Endothelial cell of umbilical vein (primary cell): ENCODE measurements at regions not wholly inside any gene's neighbourhood (a gene's known extent, or its start where the extent isn't known, plus 50 kb on each side); places are given as distances from the start of the nearest gene placed in this dataset.

Experiments used
- BruUV-seq: library from RNA; stranded (reverse); fragments of 400-500 nt; replicated peaks from 2 replicates; lab custom pipeline; 2021; lab: Mats Ljungman, UMichigan
- CTCF ChIA-PET: fragments of 300-600, 350-600 bp; sonication (Branson Sonifier 250); formaldehyde crosslinking; loops from one replicate; lab custom pipeline; 2021; ENCODE audit warnings: antibody characterized with exemption, inconsistent platforms; lab: Charles Lee
- POLR2A ChIA-PET: fragments of 300-600, 350-600 bp; sonication (Branson Sonifier 250); formaldehyde crosslinking; loops from one replicate; lab custom pipeline; 2021; ENCODE audit warnings: antibody characterized with exemption, inconsistent platforms; lab: Charles Lee
- DNase-seq: peaks from one replicate; pipeline ENCODE4 v3.0.0-alpha.2; 2011; ENCODE audit warnings: low read depth, low spot score
- FAIRE-seq: peaks from 2 replicates; lab custom pipeline; 2011; peaks lifted over from hg19 to GRCh38; lab: Jason Lieb, UNC
- H2AFZ ChIP-seq: 2 replicates; pipeline ENCODE4 v1.6.0; 2012; ENCODE audit warnings: low read depth, low read length, control low read depth, inconsistent platforms
- H3K27ac ChIP-seq: 2 replicates; pipeline ENCODE4 v1.5.1; 2011; ENCODE audit warnings: low read depth, mild to moderate bottlenecking, control low read depth, low read length, moderate library complexity; ENCODE audit not compliant: insufficient read depth
- H3K27me3 ChIP-seq, 2 experiments: 2 replicates each; pipeline versions ENCODE4 v1.6.0 to v1.6.1; 2011; ENCODE audit warnings: low read length in 2 of 2, mixed read lengths in 1 of 2; ENCODE audit not compliant: control insufficient read depth in 2 of 2, insufficient read depth in 2 of 2
- H3K36me3 ChIP-seq, 2 experiments: 2 replicates in 1 of 2; 3 replicates in 1 of 2; pipeline ENCODE4 v1.5.1; 2011; ENCODE audit warnings: low read length in 2 of 2, mild to moderate bottlenecking in 1 of 2, moderate library complexity in 1 of 2; ENCODE audit not compliant: control insufficient read depth in 2 of 2, insufficient read depth in 2 of 2; ENCODE audit errors: extremely low read depth in 1 of 2
- H3K4me1 ChIP-seq: 3 replicates; pipeline ENCODE4 v1.5.1; 2011; ENCODE audit warnings: mild to moderate bottlenecking, low read length; ENCODE audit not compliant: control insufficient read depth, insufficient read depth; ENCODE audit errors: extremely low read depth
- H3K4me2 ChIP-seq: 2 replicates; pipeline ENCODE4 v1.6.1; 2011; ENCODE audit warnings: low read length, control low read depth, mixed read lengths; ENCODE audit not compliant: insufficient read depth
- H3K4me3 ChIP-seq, 3 experiments: fragments of 200-600 bp in 1 of 3; sonication (generic), shearing (Covaris generic) in 1 of 3; replicated peaks in 1 of 3; 2 replicates each; pipeline ENCODE4 v1.5.1; 2011 to 2016; ENCODE audit warnings: control low read depth in 3 of 3, low read length in 3 of 3, mild to moderate bottlenecking in 2 of 3, inconsistent platforms in 1 of 3, low read depth in 1 of 3, moderate library complexity in 1 of 3; ENCODE audit not compliant: insufficient read depth in 1 of 3
- H3K79me2 ChIP-seq: 2 replicates; pipeline ENCODE4 v1.6.0; 2012; ENCODE audit warnings: low read length, inconsistent platforms; ENCODE audit not compliant: control insufficient read depth, insufficient read depth
- H3K9ac ChIP-seq: replicated peaks from 2 replicates; pipeline ENCODE3; 2011; ENCODE audit warnings: low read length, control low read depth; ENCODE audit not compliant: insufficient read depth; ENCODE audit errors: extremely low read depth
- H3K9me1 ChIP-seq: replicated peaks from 3 replicates; pipeline ENCODE4 v1.6.0; 2011; ENCODE audit warnings: mild to moderate bottlenecking, low read length; ENCODE audit not compliant: control insufficient read depth, insufficient read depth; ENCODE audit errors: extremely low read depth
- H3K9me3 ChIP-seq: replicated peaks from 2 replicates; pipeline ENCODE4 v1.5.1; 2012; ENCODE audit warnings: low read length, inconsistent platforms; ENCODE audit not compliant: control insufficient read depth, insufficient read depth
- H4K20me1 ChIP-seq: replicated peaks from 2 replicates; pipeline ENCODE3; 2011; ENCODE audit warnings: mild to moderate bottlenecking, low read length; ENCODE audit not compliant: control insufficient read depth, insufficient read depth; ENCODE audit errors: extremely low read depth
- CTCF ChIP-seq, 2 donors: IDR thresholded peaks; 1 replicate in 1 of 2; 2 replicates in 1 of 2; pipeline ENCODE4 v1.5.1; 2011; ENCODE audit warnings: low read length in 2 of 2, mild to moderate bottlenecking in 2 of 2, moderate library complexity in 2 of 2, control low read depth in 1 of 2, inconsistent platforms in 1 of 2, low read depth in 1 of 2; ENCODE audit not compliant: insufficient read depth in 1 of 2; ENCODE audit errors: extremely low read depth in 1 of 2
- EZH2 ChIP-seq: IDR thresholded peaks from 2 replicates; pipeline ENCODE4 v1.6.1; 2012; ENCODE audit warnings: borderline replicate concordance, low read depth, mild to moderate bottlenecking, moderate library complexity, low read length, inconsistent platforms; ENCODE audit not compliant: severe bottlenecking
- FOS ChIP-seq: IDR thresholded peaks from 2 replicates; pipeline ENCODE4 v1.6.1; 2011; ENCODE audit warnings: mild to moderate bottlenecking, low read length, moderate library complexity, borderline replicate concordance; ENCODE audit not compliant: insufficient read depth
- GATA2 ChIP-seq: IDR thresholded peaks from 2 replicates; pipeline ENCODE4 v1.7.0; 2011; ENCODE audit warnings: low read depth, mild to moderate bottlenecking, moderate library complexity, mixed read lengths, low read length; ENCODE audit not compliant: insufficient read length, insufficient read depth
- JUN ChIP-seq: IDR thresholded peaks from 2 replicates; pipeline ENCODE4 v1.6.1; 2011; ENCODE audit warnings: borderline replicate concordance, low read depth; ENCODE audit not compliant: insufficient read length, insufficient read depth
- MAX ChIP-seq: IDR thresholded peaks from 2 replicates; pipeline ENCODE4 v1.6.1; 2011; ENCODE audit not compliant: insufficient read depth, insufficient read length
- MYC ChIP-seq: IDR thresholded peaks from one replicate; pipeline ENCODE4 v1.6.1; 2011; ENCODE audit warnings: mild to moderate bottlenecking, low read depth, low read length
- POLR2A ChIP-seq: IDR thresholded peaks from 2 replicates; pipeline ENCODE4 v1.6.1; 2012; ENCODE audit warnings: low read depth, mild to moderate bottlenecking, control low read depth, low read length
- POLR2AphosphoS5 ChIP-seq: IDR thresholded peaks from 2 replicates; pipeline ENCODE4 v1.6.1; 2012; ENCODE audit warnings: low read depth, mild to moderate bottlenecking, control low read depth, low read length, moderate library complexity; ENCODE audit not compliant: insufficient read depth
- dilution Hi-C: fragments of 300-500 bp; cut with MboI; formaldehyde crosslinking; loops from one replicate; pipeline ENCODE4 v1.15.0; 2019; ENCODE audit warnings: low sequenced_read_pairs; ENCODE audit not compliant: extremely low pct_ligation_motif_present
- intact Hi-C: fragments of 100-400 bp; cut with micrococcal nuclease; formaldehyde crosslinking; loops from one replicate; pipeline ENCODE4 v1.10.0; 2022

GRCh38 chr2:215863687-215864086 is 149.7 kb downstream of the MREG start:
- Histone ChIP-seq H3K9me1 (no peaks in the 10 kb centered on the region), H2AFZ (no peak overlapping the region), H3K9ac (no peak overlapping the region), H3K4me3 (no peak overlapping the region), H3K4me1 (peaks cover under 1% of the 10 kb centered on the region), H3K36me3 (no peaks in the 10 kb centered on the region), H3K9me3 (no peaks in the 10 kb centered on the region), H3K27me3 (no peaks in the 10 kb centered on the region), H3K27ac (no peak overlapping the region), H4K20me1 (no peaks in the 10 kb centered on the region), H3K4me2 (no peak overlapping the region), H3K79me2 (no peaks in the 10 kb centered on the region)
- POLR2A ChIA-PET = no interaction called here
- FAIRE-seq (no peak), DNase-seq (no peak)
- dilution Hi-C loops (no loop called here), intact Hi-C loops (no loop called here)
- CTCF ChIA-PET = interaction anchor here (1.2 kb wide), 1 partner anchor 24 kb away, joined by 3 read pairs; no protein-coding TSS in a partner anchor
- no TSS peak for BruUV-seq
- TF ChIP-seq MYC = no peak
- TF ChIP-seq CTCF (IDR thresholded peaks at IDR 0.05; ENCODE audit: extremely low read depth in 1 of 2, insufficient read depth in 1 of 2, low read depth in 1 of 2, low read length in 2 of 2) = no peak
- no peak for TF ChIP-seq MAX
- TF ChIP-seq JUN = no peak
- TF ChIP-seq FOS = no peak
- no peak for TF ChIP-seq EZH2
- no peak for TF ChIP-seq GATA2
- no peak for TF ChIP-seq POLR2AphosphoS5
- TF ChIP-seq POLR2A = no peak
